ENCODE measurements at regions not wholly inside any gene's neighbourhood (a gene's known extent, or its start where the extent isn't known, plus 50 kb on each side); places are given as distances from the start of the nearest gene placed in this dataset.

DNA sequence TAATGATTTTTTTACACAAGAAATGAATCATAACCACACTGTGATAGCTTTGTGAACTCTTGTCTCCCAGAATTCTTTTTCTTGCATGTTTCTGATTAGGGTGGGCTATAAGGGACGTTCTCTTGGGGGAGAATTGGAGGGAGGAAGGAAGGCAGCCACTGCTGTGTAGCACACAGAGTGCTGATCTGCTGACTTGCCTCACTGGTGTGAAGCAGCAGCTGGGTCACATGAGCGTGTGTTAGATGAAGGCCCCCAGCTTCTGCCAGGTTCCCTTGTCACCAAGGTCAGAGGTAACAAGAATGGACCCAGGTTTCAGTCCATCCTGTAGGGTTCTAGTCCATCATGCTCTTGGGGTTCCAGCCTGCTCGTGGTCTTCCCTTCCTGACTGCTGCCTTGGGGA lies 107.4 kb upstream of the GLI2 start:
- TF ChIP-seq, protein P1, sequence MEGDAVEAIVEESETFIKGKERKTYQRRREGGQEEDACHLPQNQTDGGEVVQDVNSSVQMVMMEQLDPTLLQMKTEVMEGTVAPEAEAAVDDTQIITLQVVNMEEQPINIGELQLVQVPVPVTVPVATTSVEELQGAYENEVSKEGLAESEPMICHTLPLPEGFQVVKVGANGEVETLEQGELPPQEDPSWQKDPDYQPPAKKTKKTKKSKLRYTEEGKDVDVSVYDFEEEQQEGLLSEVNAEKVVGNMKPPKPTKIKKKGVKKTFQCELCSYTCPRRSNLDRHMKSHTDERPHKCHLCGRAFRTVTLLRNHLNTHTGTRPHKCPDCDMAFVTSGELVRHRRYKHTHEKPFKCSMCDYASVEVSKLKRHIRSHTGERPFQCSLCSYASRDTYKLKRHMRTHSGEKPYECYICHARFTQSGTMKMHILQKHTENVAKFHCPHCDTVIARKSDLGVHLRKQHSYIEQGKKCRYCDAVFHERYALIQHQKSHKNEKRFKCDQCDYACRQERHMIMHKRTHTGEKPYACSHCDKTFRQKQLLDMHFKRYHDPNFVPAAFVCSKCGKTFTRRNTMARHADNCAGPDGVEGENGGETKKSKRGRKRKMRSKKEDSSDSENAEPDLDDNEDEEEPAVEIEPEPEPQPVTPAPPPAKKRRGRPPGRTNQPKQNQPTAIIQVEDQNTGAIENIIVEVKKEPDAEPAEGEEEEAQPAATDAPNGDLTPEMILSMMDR (IDR thresholded peaks at IDR 0.05): no peak
- TF ChIP-seq POLR2A (IDR thresholded peaks at IDR 0.05): no peak
